Trophoblast cell (in vitro differentiated cells and primary cell): ENCODE measurements at regions not wholly inside any gene's neighbourhood (a gene's known extent, or its start where the extent isn't known, plus 50 kb on each side); places are given as distances from the start of the nearest gene placed in this dataset.

Experiments used
- DNase-seq, 2 donors: peaks; one replicate each; pipeline ENCODE4 v3.0.0-alpha.2; 2016
- H2AFZ ChIP-seq: 2 replicates; pipeline ENCODE4 v1.6.1; 2013; ENCODE audit warnings: low read length, moderate library complexity, mild to moderate bottlenecking; ENCODE audit not compliant: insufficient read depth, poor library complexity
- H2AK5ac ChIP-seq: 2 replicates; pipeline ENCODE4 v1.6.1; 2013; ENCODE audit warnings: mild to moderate bottlenecking, low read length
- H2BK120ac ChIP-seq: 2 replicates; pipeline ENCODE4 v1.6.1; 2013; ENCODE audit warnings: low read length, mild to moderate bottlenecking, moderate library complexity; ENCODE audit not compliant: insufficient read depth, poor library complexity
- H2BK12ac ChIP-seq: 2 replicates; pipeline ENCODE4 v1.6.1; 2013; ENCODE audit warnings: mild to moderate bottlenecking, low read length, moderate library complexity
- H2BK5ac ChIP-seq: 2 replicates; pipeline ENCODE4 v1.6.1; 2013; ENCODE audit warnings: low read length, low read depth, moderate library complexity, mild to moderate bottlenecking; ENCODE audit not compliant: poor library complexity
- H3K14ac ChIP-seq: 2 replicates; pipeline ENCODE4 v1.6.1; 2013; ENCODE audit warnings: mild to moderate bottlenecking, low read length
- H3K18ac ChIP-seq: 2 replicates; pipeline ENCODE4 v1.6.1; 2013; ENCODE audit warnings: mild to moderate bottlenecking, low read length
- H3K23ac ChIP-seq: 2 replicates; pipeline ENCODE4 v1.6.1; 2013; ENCODE audit warnings: low read length
- H3K27ac ChIP-seq: 2 replicates; pipeline ENCODE4 v1.5.1; 2013; ENCODE audit warnings: low read depth, mild to moderate bottlenecking, inconsistent platforms, low read length, moderate library complexity
- H3K27me3 ChIP-seq: 2 replicates; pipeline ENCODE4 v1.6.1; 2013; ENCODE audit warnings: inconsistent platforms, mild to moderate bottlenecking, low read length, moderate library complexity; ENCODE audit not compliant: insufficient read depth
- H3K36me3 ChIP-seq, 2 experiments: 1 replicate in 1 of 2; 2 replicates in 1 of 2; pipeline ENCODE4 v1.6.1; 2013; ENCODE audit warnings: low read length in 2 of 2, mild to moderate bottlenecking in 2 of 2, moderate library complexity in 1 of 2; ENCODE audit not compliant: insufficient read depth in 2 of 2, control insufficient read depth in 1 of 2
- H3K4ac ChIP-seq: 2 replicates; pipeline ENCODE4 v1.6.1; 2013; ENCODE audit warnings: low read depth, mild to moderate bottlenecking, low read length, moderate library complexity
- H3K4me1 ChIP-seq, 2 experiments: 1 replicate in 1 of 2; 2 replicates in 1 of 2; pipeline ENCODE4 v1.6.1; 2013; ENCODE audit warnings: low read length in 2 of 2, mild to moderate bottlenecking in 2 of 2, moderate library complexity in 1 of 2; ENCODE audit not compliant: insufficient read depth in 2 of 2, control insufficient read depth in 1 of 2
- H3K4me2 ChIP-seq: 2 replicates; pipeline ENCODE4 v1.6.1; 2013; ENCODE audit warnings: inconsistent platforms, mild to moderate bottlenecking, low read length, moderate library complexity
- H3K4me3 ChIP-seq: 2 replicates; pipeline ENCODE4 v1.5.1; 2013; ENCODE audit warnings: mild to moderate bottlenecking, low read depth, low read length, inconsistent platforms
- H3K79me1 ChIP-seq: one replicate; pipeline ENCODE4 v1.6.1; 2013; ENCODE audit warnings: low read length
- H3K79me2 ChIP-seq: 2 replicates; pipeline ENCODE4 v1.6.1; 2013; ENCODE audit warnings: low read length, mild to moderate bottlenecking; ENCODE audit not compliant: control insufficient read depth, insufficient read depth, poor library complexity
- H3K9ac ChIP-seq: 2 replicates; pipeline ENCODE4 v1.6.1; 2013; ENCODE audit warnings: mild to moderate bottlenecking, low read length
- H3K9me3 ChIP-seq: 2 replicates; pipeline ENCODE4 v1.6.1; 2013; ENCODE audit warnings: low read depth, mild to moderate bottlenecking, control low read depth, inconsistent platforms, low read length; ENCODE audit not compliant: insufficient read depth
- H4K12ac ChIP-seq: 2 replicates; pipeline ENCODE4 v1.6.1; 2013; ENCODE audit warnings: low read depth, mild to moderate bottlenecking, low read length, moderate library complexity
- H4K8ac ChIP-seq: 2 replicates; pipeline ENCODE4 v1.6.1; 2013; ENCODE audit warnings: low read depth, mild to moderate bottlenecking, low read length, moderate library complexity
- H4K91ac ChIP-seq: one replicate; pipeline ENCODE4 v1.6.1; 2013; ENCODE audit warnings: low read depth, mild to moderate bottlenecking, low read length, moderate library complexity
- WGBS: extraction: QIAGEN DNeasy Blood & Tissue Kit; methylation state at CpG from one replicate; pipeline ENCODE4 v1.1.7; 2013; ENCODE audit warnings: missing lambda C conversion rate; ENCODE audit not compliant: insufficient read length, insufficient coverage; ENCODE audit errors: extremely low coverage; 5-methylcytosine and 5-hydroxymethylcytosine counted together

DNA sequence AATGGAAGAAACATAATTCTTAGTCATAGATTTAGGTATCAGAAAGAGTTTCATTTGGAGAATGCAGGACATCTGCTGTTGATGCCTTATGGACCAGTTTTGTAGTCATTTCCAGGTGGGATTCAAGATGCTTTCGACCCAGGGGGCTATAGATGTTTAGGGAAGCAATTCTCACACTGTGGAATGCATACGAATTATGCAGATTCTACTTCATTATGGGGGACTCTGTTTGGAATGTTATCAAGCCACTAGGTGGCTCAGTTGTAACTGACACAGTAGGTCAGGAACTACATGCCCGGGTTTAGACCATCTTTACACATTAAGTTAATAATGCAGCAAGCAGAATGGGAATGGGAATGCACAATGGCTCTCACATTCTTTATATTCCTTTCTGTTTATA is 1359.8 kb downstream of the ZPLD1 start:
- Histone ChIP-seq H4K91ac (no peak overlapping the region), H3K79me2 (no peaks in the 10 kb centered on the region)
- WGBS = no CpG with 5 or more reads among the region's 3 CpGs

DNA sequence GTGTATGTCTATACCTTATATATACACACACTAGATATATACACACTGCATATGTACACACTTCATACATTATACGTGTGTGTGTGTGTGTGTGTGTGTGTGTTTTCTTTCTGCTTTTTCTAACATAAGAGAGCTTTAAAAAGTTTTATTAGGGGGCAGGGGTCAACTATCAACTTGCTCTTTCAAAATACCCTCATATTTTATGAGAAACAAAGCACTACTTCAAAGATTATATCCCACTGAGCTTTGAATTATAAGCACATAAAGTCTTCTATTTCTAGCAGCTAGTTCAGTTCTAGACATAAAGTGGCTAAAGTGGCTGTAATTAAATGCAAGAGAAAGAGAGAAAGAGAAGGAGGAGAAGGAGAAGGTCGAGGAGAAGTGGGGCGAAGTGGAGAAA is 1361.3 kb downstream of the ZPLD1 start:
- Histone ChIP-seq H3K4ac (no peak overlapping the region), H3K14ac (no peak overlapping the region), H3K9ac (no peak overlapping the region), H3K4me1 (no peaks in the 10 kb centered on the region), H3K18ac (no peak overlapping the region), H4K12ac (no peak overlapping the region), H2BK5ac (no peak overlapping the region), H4K91ac (no peak overlapping the region), H3K27ac (no peak overlapping the region), H2AFZ (no peak overlapping the region), H3K23ac (no peak overlapping the region), H2BK120ac (no peak overlapping the region), H2BK12ac (no peak overlapping the region), H2AK5ac (no peak overlapping the region), H3K4me3 (no peak overlapping the region), H3K36me3 (no peaks in the 10 kb centered on the region), H3K79me2 (no peaks in the 10 kb centered on the region), H3K4me2 (no peak overlapping the region), H3K9me3 (no peaks in the 10 kb centered on the region), H4K8ac (no peak overlapping the region), H3K27me3 (no peaks in the 10 kb centered on the region), H3K79me1 (no peaks in the 10 kb centered on the region)
- 100% methylated on average over 2 of the region's 3 CpGs for WGBS
- no peak for DNase-seq

More for the DNA sequence above, 1359.8 kb downstream of the ZPLD1 start:
- Histone ChIP-seq H2AK5ac (no peak overlapping the region), H3K4ac (no peak overlapping the region), H3K79me1 (no peaks in the 10 kb centered on the region), H3K9me3 (no peaks in the 10 kb centered on the region), H3K27me3 (no peaks in the 10 kb centered on the region), H2BK5ac (no peak overlapping the region), H2BK12ac (no peak overlapping the region), H4K12ac (no peak overlapping the region), H3K14ac (no peak overlapping the region), H3K18ac (no peak overlapping the region), H3K36me3 (no peaks in the 10 kb centered on the region), H2AFZ (no peak overlapping the region), H3K4me3 (no peak overlapping the region), H3K4me2 (no peak overlapping the region), H3K4me1 (no peaks in the 10 kb centered on the region), H3K23ac (no peak overlapping the region), H2BK120ac (no peak overlapping the region), H3K27ac (no peak overlapping the region), H3K9ac (no peak overlapping the region), H4K8ac (no peak overlapping the region)
- no peak for DNase-seq

DNA sequence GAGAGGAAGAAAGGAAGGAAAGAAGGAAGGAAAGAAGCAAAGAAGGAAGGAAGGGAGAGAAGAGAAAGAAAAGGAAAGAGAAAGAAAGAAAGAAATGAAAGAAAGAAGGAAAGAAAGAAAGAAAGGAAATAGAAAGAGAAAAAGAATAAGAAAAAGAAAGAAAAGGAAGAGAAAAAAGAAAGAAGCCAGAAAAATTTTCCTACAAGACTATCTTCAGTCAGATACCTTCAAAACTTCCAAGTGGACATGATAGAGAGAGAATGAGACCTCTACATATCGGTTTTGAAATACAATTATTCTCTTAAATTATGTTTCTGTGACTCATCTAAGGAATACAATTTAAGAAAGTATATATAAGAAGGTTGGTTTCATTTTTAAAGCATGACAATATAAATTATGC is 1369.0 kb downstream of the ZPLD1 start:
- H3K27me3 ChIP-seq = no peaks in the 10 kb centered on the region
- no peak overlapping the region for H3K27ac ChIP-seq
- no peak overlapping the region for H3K4me3 ChIP-seq
- H3K36me3 ChIP-seq = no peaks in the 10 kb centered on the region
- H3K4ac ChIP-seq = no peak overlapping the region
- H3K9me3 ChIP-seq = peaks cover 8% of the 10 kb centered on the region
- no CpG with 5 or more reads among the region's 1 CpG for WGBS
- no peak overlapping the region for H2BK5ac ChIP-seq
- DNase-seq = no peak
- no peak overlapping the region for H3K4me2 ChIP-seq
- H2AK5ac ChIP-seq = no peak overlapping the region
- no peak overlapping the region for H4K12ac ChIP-seq
- H4K8ac ChIP-seq = no peak overlapping the region
- no peaks in the 10 kb centered on the region for H3K4me1 ChIP-seq
- H2BK120ac ChIP-seq = no peak overlapping the region
- no peak overlapping the region for H4K91ac ChIP-seq
- no peak overlapping the region for H3K23ac ChIP-seq
- H2AFZ ChIP-seq = no peak overlapping the region
- no peak overlapping the region for H3K18ac ChIP-seq
- H3K14ac ChIP-seq = no peak overlapping the region
- no peak overlapping the region for H2BK12ac ChIP-seq
- H3K79me2 ChIP-seq = no peaks in the 10 kb centered on the region
- no peaks in the 10 kb centered on the region for H3K79me1 ChIP-seq
- H3K9ac ChIP-seq = no peak overlapping the region

DNA sequence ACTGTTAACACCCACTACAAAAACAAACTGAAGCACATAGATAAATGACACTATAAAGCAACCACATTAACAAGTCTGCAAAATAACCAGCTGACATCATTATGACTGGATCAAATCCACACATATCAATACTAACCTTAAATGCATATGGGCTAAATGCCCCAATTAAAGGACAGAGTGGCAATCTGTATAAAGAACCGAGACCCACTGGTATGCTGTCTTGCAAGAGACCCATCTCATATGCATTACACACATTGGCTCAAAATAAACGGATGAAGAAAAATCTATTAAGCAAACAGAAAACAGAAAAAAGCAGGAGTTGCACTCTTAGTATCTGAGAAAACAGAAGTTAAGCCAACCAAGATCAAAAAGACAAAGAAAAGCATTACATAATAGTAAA is 1375.4 kb downstream of the ZPLD1 start:
- Histone ChIP-seq H2BK120ac (no peak overlapping the region), H3K9me3 (peaks cover 8% of the 10 kb centered on the region), H2AK5ac (no peak overlapping the region), H4K8ac (no peak overlapping the region), H2AFZ (no peak overlapping the region), H3K4me1 (no peaks in the 10 kb centered on the region), H3K4me2 (no peak overlapping the region), H3K79me1 (no peaks in the 10 kb centered on the region), H3K36me3 (no peaks in the 10 kb centered on the region), H2BK5ac (no peak overlapping the region), H3K4ac (no peak overlapping the region), H3K14ac (no peak overlapping the region), H3K27me3 (no peaks in the 10 kb centered on the region), H3K4me3 (no peak overlapping the region), H3K18ac (no peak overlapping the region), H4K91ac (no peak overlapping the region), H3K27ac (no peak overlapping the region), H2BK12ac (no peak overlapping the region), H3K79me2 (no peaks in the 10 kb centered on the region), H3K9ac (no peak overlapping the region), H3K23ac (no peak overlapping the region), H4K12ac (no peak overlapping the region)
- no peak for DNase-seq
- no CpG with 5 or more reads among the region's 2 CpGs for WGBS
